ENCODE measurements at regions not wholly inside any gene's neighbourhood (a gene's known extent, or its start where the extent isn't known, plus 50 kb on each side); places are given as distances from the start of the nearest gene placed in this dataset.

GRCh38 chr9:16202914-16203728 is 650.3 kb downstream of the CCDC171 start:
- TF ChIP-seq CTCF (conservative IDR thresholded peaks at IDR 0.05) (no peak), ZFX (IDR thresholded peaks at IDR 0.05) (no peak)
